AG04450 (cell line): ENCODE measurements at regions not wholly inside any gene's neighbourhood (a gene's known extent, or its start where the extent isn't known, plus 50 kb on each side); places are given as distances from the start of the nearest gene placed in this dataset.

Experiments
- CTCF ChIA-PET: fragments of 300-600, 350-600 bp; formaldehyde crosslinking; extraction: SDS; loops from one replicate; lab custom pipeline; 2022; ENCODE audit warnings: antibody characterized with exemption, inconsistent platforms; lab: Charles Lee
- POLR2A ChIA-PET: fragments of 350-600 bp; formaldehyde crosslinking; extraction: SDS; loops from one replicate; lab custom pipeline; 2021; ENCODE audit warnings: antibody characterized with exemption, inconsistent platforms; lab: Yijun Ruan, JAX
- DNase-seq: peaks from one replicate; pipeline ENCODE4 v3.0.0-alpha.2; 2011; ENCODE audit warnings: low read depth, low spot score
- H3K27ac ChIP-seq: one replicate; pipeline ENCODE4 v1.5.1; 2012; ENCODE audit warnings: low read depth, low read length, control low read depth
- H3K27me3 ChIP-seq: one replicate; pipeline ENCODE4 v1.6.0; 2012; ENCODE audit warnings: low read length; ENCODE audit not compliant: control insufficient read depth, insufficient read depth
- H3K4me3 ChIP-seq: 2 replicates; pipeline ENCODE4 v1.5.1; 2011; ENCODE audit warnings: mild to moderate bottlenecking, low read depth, low read length, control low read depth
- H3K9me3 ChIP-seq: 2 replicates; pipeline ENCODE4 v1.5.1; 2012; ENCODE audit warnings: low read length; ENCODE audit not compliant: control insufficient read depth, insufficient read depth
- TF ChIP-seq, protein P1 (sequence below): IDR thresholded peaks from 2 replicates; pipeline ENCODE4 v1.5.1; 2011; ENCODE audit warnings: low read depth, low read length, control low read depth, inconsistent platforms

DNA sequence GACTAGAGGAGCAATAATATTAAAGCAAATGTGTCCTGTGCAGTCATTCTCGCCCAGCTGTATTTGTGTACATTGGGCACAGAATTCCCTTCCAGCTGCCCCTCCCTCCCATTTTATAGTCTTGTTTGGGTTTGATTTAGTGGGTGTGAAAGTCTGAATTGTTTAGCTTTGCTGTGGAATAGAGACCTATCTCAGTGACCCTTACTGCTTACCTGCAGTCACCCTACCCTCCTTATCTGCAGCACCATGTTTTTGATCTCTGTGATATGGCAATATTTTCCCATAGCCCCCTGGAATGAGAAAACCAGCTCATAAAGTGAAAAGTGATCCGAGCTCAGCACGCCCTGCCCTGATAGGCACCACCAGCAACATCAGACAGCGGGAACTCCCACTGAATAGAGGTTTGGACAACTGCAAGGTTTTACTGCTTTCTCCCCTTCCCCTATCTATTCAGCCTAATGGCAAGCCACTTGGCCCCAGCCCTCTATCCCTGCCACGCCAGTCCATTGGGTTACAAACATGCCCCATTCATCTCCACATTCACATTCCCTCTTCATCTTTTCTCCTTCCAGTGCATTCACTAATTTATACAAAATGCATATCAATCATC, 199.0 kb downstream of the ETS1 start:
- TF ChIP-seq, protein P1, sequence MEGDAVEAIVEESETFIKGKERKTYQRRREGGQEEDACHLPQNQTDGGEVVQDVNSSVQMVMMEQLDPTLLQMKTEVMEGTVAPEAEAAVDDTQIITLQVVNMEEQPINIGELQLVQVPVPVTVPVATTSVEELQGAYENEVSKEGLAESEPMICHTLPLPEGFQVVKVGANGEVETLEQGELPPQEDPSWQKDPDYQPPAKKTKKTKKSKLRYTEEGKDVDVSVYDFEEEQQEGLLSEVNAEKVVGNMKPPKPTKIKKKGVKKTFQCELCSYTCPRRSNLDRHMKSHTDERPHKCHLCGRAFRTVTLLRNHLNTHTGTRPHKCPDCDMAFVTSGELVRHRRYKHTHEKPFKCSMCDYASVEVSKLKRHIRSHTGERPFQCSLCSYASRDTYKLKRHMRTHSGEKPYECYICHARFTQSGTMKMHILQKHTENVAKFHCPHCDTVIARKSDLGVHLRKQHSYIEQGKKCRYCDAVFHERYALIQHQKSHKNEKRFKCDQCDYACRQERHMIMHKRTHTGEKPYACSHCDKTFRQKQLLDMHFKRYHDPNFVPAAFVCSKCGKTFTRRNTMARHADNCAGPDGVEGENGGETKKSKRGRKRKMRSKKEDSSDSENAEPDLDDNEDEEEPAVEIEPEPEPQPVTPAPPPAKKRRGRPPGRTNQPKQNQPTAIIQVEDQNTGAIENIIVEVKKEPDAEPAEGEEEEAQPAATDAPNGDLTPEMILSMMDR, result no peak
- Histone ChIP-seq H3K27me3 (no peaks in the 10 kb centered on the region), H3K4me3 (no peak overlapping the region), H3K9me3 (no peaks in the 10 kb centered on the region), H3K27ac (no peak overlapping the region)
- POLR2A ChIA-PET, result interaction anchor here (0.6 kb wide), 1 partner anchor 134 kb away, joined by 3 read pairs; no protein-coding TSS in a partner anchor
- CTCF ChIA-PET, result no interaction called here
- no peak for DNase-seq

DNA sequence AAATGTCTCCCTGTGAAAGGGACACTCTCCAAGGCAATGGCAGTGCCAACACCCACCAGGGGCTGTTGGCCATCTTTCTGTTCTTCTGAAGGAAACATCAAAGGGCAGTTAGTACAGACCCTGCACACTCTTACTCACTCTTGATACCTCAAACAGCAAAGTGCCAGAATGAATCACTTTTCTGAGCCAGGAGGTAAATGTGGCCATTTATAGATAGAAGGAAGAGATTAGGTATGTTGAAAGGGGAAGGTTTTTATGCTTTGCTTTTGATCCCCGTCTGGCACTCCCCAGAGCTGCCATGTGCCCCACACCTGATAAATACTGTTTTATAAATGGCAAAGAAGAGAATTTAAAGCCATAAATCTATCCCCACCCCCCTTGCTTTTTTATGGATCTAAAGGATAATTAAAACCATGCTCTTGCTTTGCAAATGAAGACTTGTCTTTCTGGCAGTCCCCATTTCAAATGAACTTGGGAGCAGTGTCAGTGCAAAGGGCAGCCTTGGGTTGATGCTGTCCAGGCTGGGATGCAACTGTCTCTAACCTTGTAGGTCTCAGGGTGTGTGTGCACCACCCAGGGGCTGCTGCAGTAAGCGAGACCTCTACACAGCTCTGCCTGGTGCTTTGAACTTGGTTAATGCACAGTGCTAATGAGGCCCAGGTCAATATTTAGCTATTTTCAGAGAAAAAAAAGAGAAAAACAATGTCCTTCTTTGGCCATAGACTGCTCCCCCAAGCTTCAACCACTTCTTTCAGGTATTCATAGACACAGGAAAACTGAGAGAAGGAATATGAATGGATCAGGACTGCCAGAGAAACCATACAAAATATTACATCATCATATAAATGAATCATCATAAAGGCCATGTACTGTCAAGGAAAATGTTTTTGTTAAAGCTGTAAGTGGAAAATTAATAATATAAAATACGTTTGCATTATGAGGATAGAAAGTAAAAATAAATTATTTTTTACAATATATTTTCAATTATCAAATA, 207.5 kb downstream of the ETS1 start:
- POLR2A ChIA-PET, result no interaction called here
- TF ChIP-seq, protein P1, result no peak
- no peak for DNase-seq
- CTCF ChIA-PET, result no interaction called here
- no peaks in the 10 kb centered on the region for H3K9me3 ChIP-seq
- H3K4me3 ChIP-seq, result no peak overlapping the region
- H3K27ac ChIP-seq, result no peak overlapping the region
- H3K27me3 ChIP-seq, result no peaks in the 10 kb centered on the region

DNA sequence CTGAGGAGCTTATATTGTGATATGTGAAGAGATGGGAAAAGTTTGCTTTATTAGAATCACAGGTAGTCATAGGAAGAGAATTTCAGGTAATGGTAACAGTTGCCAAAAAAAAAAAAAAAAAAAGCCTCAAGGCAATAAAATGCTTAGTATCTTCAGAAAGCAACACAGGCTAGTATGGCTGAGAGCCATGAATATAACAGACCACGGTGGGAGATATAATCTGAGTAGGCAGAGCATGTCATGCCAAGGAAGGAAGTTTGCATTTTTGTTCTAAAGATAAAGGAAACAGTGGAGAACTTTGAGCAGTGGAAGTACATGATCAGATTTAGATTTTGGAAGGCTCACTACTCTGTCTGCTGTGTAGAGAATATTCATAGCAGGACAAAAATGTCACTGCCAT, 211.4 kb downstream of the ETS1 start:
- TF ChIP-seq, protein P1, result no peak
- no peaks in the 10 kb centered on the region for H3K9me3 ChIP-seq
- POLR2A ChIA-PET, result no interaction called here
- H3K27ac ChIP-seq, result no peak overlapping the region
- CTCF ChIA-PET, result no interaction called here
- H3K27me3 ChIP-seq, result no peaks in the 10 kb centered on the region
- H3K4me3 ChIP-seq, result no peak overlapping the region
- DNase-seq, result no peak

DNA sequence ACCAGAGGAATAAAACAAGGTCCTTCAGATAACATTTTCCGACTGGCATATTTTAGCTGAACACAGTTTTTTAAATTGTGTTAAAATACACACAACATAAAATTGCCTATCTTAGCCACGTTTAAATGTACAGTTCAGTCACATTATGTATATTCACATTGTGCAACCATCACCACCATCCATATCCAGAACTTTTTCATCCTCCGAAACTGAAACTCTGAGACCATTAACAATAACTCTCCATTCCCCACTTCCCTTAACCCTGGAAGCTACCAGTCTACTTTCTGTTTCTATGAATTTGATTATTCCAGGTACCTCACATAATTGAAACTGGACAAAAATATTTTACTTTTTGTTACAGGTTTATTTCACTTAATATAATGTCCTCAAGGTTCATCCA, 213.3 kb downstream of the ETS1 start:
- ChIA-PET POLR2A (no interaction called here), CTCF (interaction anchor here (1.2 kb wide), 1 partner anchor 583 kb away, joined by 3 read pairs; no protein-coding TSS in a partner anchor)
- H3K9me3 ChIP-seq, result no peaks in the 10 kb centered on the region
- no peak for DNase-seq
- TF ChIP-seq, protein P1, result no peak
- no peak overlapping the region for H3K4me3 ChIP-seq
- no peaks in the 10 kb centered on the region for H3K27me3 ChIP-seq
- no peak overlapping the region for H3K27ac ChIP-seq

DNA sequence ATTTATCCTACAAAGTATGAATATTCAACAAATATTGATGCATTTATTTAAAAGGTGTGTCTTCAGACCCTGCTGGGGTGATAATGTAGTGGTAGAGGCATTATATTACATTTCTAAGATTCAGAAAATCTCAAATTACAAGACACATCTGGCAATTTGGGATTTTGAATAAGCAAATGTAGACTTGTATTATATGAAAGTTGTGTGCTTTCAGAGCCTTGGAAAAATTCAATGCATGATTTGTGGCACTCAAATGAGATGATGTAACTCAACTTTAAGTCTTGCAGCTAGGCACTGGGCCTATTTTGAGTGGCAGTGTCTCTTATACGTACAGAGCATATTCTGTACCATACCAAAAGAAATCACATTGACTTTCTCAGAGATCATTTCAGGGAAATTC, 214.4 kb downstream of the ETS1 start:
- Histone ChIP-seq H3K27ac (no peak overlapping the region), H3K4me3 (no peak overlapping the region), H3K9me3 (no peaks in the 10 kb centered on the region), H3K27me3 (no peaks in the 10 kb centered on the region)
- TF ChIP-seq, protein P1, result no peak
- no peak for DNase-seq
- ChIA-PET CTCF (interaction anchor here (1.2 kb wide), 1 partner anchor 584 kb away, joined by 3 read pairs; no protein-coding TSS in a partner anchor), POLR2A (no interaction called here)
